OCI-LY3 (cell line): ENCODE measurements at regions not wholly inside any gene's neighbourhood (a gene's known extent, or its start where the extent isn't known, plus 50 kb on each side); places are given as distances from the start of the nearest gene placed in this dataset.

Experiments
- H2AFZ ChIP-seq: fragments of 200-600, 300-600 bp; shearing (Covaris generic); 2 replicates; pipeline ENCODE4 v1.6.0; 2014; ENCODE audit warnings: antibody characterized with exemption, low read depth, low read length
- H3K27ac ChIP-seq: fragments of 200-600, 300-600 bp; sonication (generic); 2 replicates; pipeline ENCODE4 v1.5.1; 2014; ENCODE audit warnings: mild to moderate bottlenecking, low read length, moderate library complexity, mixed read lengths
- H3K27me3 ChIP-seq: fragments of 200-600, 300-600 bp; sonication (generic); 2 replicates; pipeline ENCODE4 v1.6.1; 2014; ENCODE audit warnings: low read depth, low read length, mixed read lengths
- H3K36me3 ChIP-seq: fragments of 200-600, 300-600 bp; sonication (generic); replicated peaks from 2 replicates; pipeline ENCODE3; 2014; ENCODE audit warnings: low read depth, low read length, mixed read lengths
- H3K4me1 ChIP-seq: fragments of 300-600, 200-600 bp; sonication (generic); 2 replicates; pipeline ENCODE4 v1.6.1; 2014; ENCODE audit warnings: low read length, mixed read lengths
- H3K4me2 ChIP-seq: fragments of 200-600, 300-600 bp; sonication (generic); 2 replicates; pipeline ENCODE4 v1.6.1; 2014; ENCODE audit warnings: low read length, mixed read lengths
- H3K4me3 ChIP-seq: fragments of 300-600, 200-600 bp; sonication (generic); 2 replicates; pipeline ENCODE4 v1.5.1; 2014; ENCODE audit warnings: antibody characterized with exemption, mild to moderate bottlenecking, low read length, moderate library complexity
- H3K79me2 ChIP-seq: fragments of 300-600, 200-600 bp; shearing (Covaris generic); 2 replicates; pipeline ENCODE4 v1.6.1; 2014; ENCODE audit warnings: mild to moderate bottlenecking, low read length, mixed read lengths
- H3K9ac ChIP-seq: fragments of 300-600, 200-600 bp; shearing (Covaris generic); 2 replicates; pipeline ENCODE4 v1.6.0; 2014; ENCODE audit warnings: mild to moderate bottlenecking, low read length, moderate library complexity
- H3K9me3 ChIP-seq: fragments of 200-600, 300-600 bp; shearing (Covaris generic); 2 replicates; pipeline ENCODE4 v1.6.1; 2014; ENCODE audit warnings: low read length, mixed read lengths; ENCODE audit not compliant: insufficient read depth
- H4K20me1 ChIP-seq: fragments of 200-600, 300-600 bp; sonication (generic); 2 replicates; pipeline ENCODE4 v1.6.1; 2016; ENCODE audit warnings: low read length, mixed read lengths; ENCODE audit not compliant: insufficient read depth
- EZH2phosphoT487 ChIP-seq: fragments of 200-600 bp; shearing (Covaris generic); IDR thresholded peaks from 2 replicates; pipeline ENCODE4 v1.6.1; 2018; ENCODE audit warnings: antibody characterized with exemption, mixed run types, low read depth
- TF ChIP-seq, protein P1 (sequence below): fragments of 200-600, 300-600 bp; sonication (generic); IDR thresholded peaks from 2 replicates; pipeline ENCODE4 v1.5.1; 2014; ENCODE audit warnings: antibody characterized with exemption, low read length, low read depth

DNA sequence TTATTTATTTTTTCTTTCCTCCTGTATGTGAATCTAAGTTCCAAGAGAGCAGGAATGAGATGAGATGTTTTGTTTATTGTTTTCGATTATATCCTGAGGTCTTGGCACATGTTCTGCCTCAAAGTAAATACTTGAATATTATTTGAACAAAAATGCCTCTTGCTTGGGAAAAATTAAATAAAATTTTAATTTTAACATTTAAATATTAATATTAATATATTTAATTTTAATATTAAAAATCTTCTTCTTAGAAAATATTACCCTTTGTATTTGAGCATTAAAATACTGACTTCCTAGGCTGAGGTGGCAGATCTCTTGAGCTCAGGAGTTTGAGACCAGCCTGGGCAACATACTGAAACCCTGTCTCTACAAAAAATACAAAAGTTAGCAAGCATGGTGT lies 123.4 kb upstream of the SEMA3D start:
- Histone ChIP-seq H3K4me2 (no peak overlapping the region), H3K27ac (no peak overlapping the region), H3K27me3 (no peaks in the 10 kb centered on the region), H3K79me2 (no peaks in the 10 kb centered on the region), H2AFZ (no peak overlapping the region), H3K9me3 (no peaks in the 10 kb centered on the region), H4K20me1 (no peaks in the 10 kb centered on the region), H3K36me3 (no peaks in the 10 kb centered on the region), H3K4me3 (no peak overlapping the region), H3K4me1 (peaks cover 12% of the 10 kb centered on the region), H3K9ac (no peak overlapping the region)
- no peak for TF ChIP-seq EZH2phosphoT487
- TF ChIP-seq, protein P1, sequence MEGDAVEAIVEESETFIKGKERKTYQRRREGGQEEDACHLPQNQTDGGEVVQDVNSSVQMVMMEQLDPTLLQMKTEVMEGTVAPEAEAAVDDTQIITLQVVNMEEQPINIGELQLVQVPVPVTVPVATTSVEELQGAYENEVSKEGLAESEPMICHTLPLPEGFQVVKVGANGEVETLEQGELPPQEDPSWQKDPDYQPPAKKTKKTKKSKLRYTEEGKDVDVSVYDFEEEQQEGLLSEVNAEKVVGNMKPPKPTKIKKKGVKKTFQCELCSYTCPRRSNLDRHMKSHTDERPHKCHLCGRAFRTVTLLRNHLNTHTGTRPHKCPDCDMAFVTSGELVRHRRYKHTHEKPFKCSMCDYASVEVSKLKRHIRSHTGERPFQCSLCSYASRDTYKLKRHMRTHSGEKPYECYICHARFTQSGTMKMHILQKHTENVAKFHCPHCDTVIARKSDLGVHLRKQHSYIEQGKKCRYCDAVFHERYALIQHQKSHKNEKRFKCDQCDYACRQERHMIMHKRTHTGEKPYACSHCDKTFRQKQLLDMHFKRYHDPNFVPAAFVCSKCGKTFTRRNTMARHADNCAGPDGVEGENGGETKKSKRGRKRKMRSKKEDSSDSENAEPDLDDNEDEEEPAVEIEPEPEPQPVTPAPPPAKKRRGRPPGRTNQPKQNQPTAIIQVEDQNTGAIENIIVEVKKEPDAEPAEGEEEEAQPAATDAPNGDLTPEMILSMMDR: no peak

DNA sequence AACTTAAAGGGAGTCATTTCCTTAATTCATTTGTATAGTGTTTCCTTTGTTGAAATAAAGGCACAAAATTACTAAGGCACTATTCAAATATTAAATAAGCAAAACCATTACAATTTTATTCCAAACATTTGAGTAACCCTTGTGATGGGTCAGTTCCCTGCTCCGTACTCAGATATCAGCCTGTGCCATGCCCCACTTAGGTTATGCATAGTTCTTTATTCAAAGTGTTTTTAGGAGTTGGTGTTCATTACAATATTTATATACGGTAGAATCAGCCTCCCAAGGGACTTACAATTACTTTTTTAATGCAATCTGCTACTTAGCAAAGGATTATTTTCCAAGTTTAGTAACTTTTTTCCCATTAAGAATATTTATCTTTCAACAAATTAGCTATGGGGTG lies 119.3 kb upstream of the SEMA3D start:
- Histone ChIP-seq H2AFZ (no peak overlapping the region), H3K9me3 (no peaks in the 10 kb centered on the region), H3K9ac (no peak overlapping the region), H3K4me3 (no peak overlapping the region), H3K27ac (no peak overlapping the region), H3K27me3 (no peaks in the 10 kb centered on the region), H3K4me1 (no peaks in the 10 kb centered on the region), H3K4me2 (no peak overlapping the region), H4K20me1 (no peaks in the 10 kb centered on the region), H3K79me2 (no peaks in the 10 kb centered on the region), H3K36me3 (no peaks in the 10 kb centered on the region)
- TF ChIP-seq EZH2phosphoT487: no peak
- TF ChIP-seq, protein P1: no peak

DNA sequence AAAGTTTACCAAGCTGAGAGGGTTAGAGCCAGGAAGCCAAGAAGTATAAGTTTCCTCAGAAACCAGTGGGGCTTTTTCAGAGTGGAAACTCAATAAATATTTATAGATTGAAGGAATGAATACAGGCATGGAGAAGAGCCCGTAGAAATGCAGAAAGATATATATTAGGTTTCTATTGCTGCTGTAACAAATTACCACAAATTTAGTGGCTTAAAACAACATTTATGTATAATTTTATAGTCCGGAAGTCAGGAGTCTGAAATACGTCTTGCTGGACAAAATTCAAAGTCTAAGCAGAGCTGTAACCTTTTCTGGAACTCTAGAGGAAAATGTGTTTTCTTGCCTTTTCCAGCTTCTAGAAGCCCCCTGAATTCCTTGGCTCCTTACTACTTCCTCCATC lies 107.3 kb upstream of the SEMA3D start:
- Histone ChIP-seq H3K4me2 (no peak overlapping the region), H3K4me3 (no peak overlapping the region), H3K9ac (no peak overlapping the region), H3K4me1 (peaks cover 35% of the 10 kb centered on the region), H3K79me2 (no peaks in the 10 kb centered on the region), H4K20me1 (no peaks in the 10 kb centered on the region), H2AFZ (no peak overlapping the region), H3K36me3 (no peaks in the 10 kb centered on the region), H3K27me3 (no peaks in the 10 kb centered on the region), H3K27ac (no peak overlapping the region), H3K9me3 (no peaks in the 10 kb centered on the region)
- TF ChIP-seq EZH2phosphoT487: no peak
- TF ChIP-seq, protein P1: no peak

DNA sequence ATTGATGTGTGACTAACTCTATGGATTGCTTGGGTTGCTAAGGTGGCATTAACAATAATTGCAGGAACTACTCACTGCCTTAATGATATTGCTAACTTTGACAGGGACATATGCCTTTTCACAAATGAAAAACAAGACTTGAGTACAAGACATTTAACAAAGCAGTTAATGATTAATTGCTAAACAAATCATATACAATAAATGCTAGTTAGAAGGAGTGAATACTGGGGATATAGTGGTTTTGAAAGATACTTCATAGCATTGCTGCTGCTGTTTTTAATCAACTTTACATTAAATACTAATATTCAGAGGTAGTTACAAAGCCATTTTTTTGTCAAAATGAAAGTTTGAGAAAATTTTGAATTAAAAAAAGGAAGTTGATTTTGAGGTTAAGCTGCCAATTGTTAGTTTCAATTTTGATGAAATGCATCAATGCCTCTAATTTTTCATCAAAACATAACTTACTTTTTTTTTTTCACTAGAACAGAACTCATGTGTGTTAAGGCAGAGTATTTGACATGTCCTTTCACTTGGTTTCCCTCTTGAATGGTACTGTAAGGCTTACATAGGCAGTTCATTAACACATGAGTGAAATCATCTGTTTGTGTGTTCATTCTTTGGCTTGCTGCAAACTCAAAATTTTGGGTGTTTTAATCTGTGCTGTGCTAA lies 106.2 kb upstream of the SEMA3D start:
- Histone ChIP-seq H3K9ac (no peak overlapping the region), H3K4me2 (peak overlapping the region; percentile 43), H4K20me1 (no peaks in the 10 kb centered on the region), H3K9me3 (no peaks in the 10 kb centered on the region), H3K27ac (no peak overlapping the region), H3K4me1 (peaks cover 40% of the 10 kb centered on the region), H3K79me2 (no peaks in the 10 kb centered on the region), H2AFZ (no peak overlapping the region), H3K27me3 (no peaks in the 10 kb centered on the region), H3K4me3 (no peak overlapping the region), H3K36me3 (no peaks in the 10 kb centered on the region)
- TF ChIP-seq EZH2phosphoT487: no peak
